ENCODE measurements at regions not wholly inside any gene's neighbourhood (a gene's known extent, or its start where the extent isn't known, plus 50 kb on each side); places are given as distances from the start of the nearest gene placed in this dataset.

DNA sequence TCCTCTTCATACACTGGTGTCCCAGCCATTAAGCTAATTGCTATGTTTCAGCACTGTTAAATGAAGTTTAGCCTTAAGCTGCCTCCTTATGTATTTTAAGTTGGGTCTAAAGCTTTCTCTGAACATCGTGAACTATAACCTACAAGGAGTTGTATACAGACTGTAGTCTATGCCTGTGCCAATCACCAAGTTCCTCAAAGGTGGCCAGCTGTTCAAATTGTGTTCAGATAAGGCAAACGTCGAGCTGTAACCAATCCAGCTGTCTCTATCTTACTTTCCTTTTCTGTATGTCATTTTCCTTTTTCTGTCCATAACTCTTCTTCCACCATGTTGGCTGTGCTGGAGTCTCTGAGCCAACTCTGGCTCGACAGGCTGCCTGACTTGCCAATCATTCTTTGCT lies 199.6 kb downstream of the OGFRL1 start:
- POLR2A ChIA-PET = no interaction called here
- Histone ChIP-seq H3K4me1 (ENCODE audit: control insufficient read depth, insufficient read depth, low read length) (no peaks in the 10 kb centered on the region), H3K27ac (ENCODE audit: extremely low read depth, low read depth, low read length) (no peak overlapping the region), H3K9me3 (ENCODE audit: control insufficient read depth, insufficient read depth, low read depth, low read length) (no peaks in the 10 kb centered on the region), H3K36me3 (ENCODE audit: control insufficient read depth in 2 of 2, insufficient read depth in 1 of 2, low read length in 2 of 2) (no peaks in the 10 kb centered on the region), H3K4me3 (ENCODE audit: low read depth, low read length) (no peak overlapping the region)
- CTCF ChIA-PET = interaction anchor here (0.6 to 1.7 kb wide), 3 partner anchors 22 to 99 kb away, joined by 3 to 5 read pairs (median 3); no protein-coding TSS in a partner anchor
- no peak for TF ChIP-seq GLIS1 (tag by site-specific recombination; IDR thresholded peaks at IDR 0.05)

- CTCF ChIA-PET = no interaction called here
Measured at GRCh38 chr6:71489736-71490135, 201.1 kb downstream of the OGFRL1 start.

More at GRCh38 chr6:71489736-71490135, 201.1 kb downstream of the OGFRL1 start:
- Histone ChIP-seq H3K9me3 (ENCODE audit: control insufficient read depth, insufficient read depth, low read depth, low read length) (no peaks in the 10 kb centered on the region), H3K27ac (ENCODE audit: extremely low read depth, low read depth, low read length) (no peak overlapping the region), H3K36me3 (ENCODE audit: control insufficient read depth in 2 of 2, insufficient read depth in 1 of 2, low read length in 2 of 2) (no peaks in the 10 kb centered on the region), H3K4me3 (ENCODE audit: low read depth, low read length) (no peak overlapping the region), H3K4me1 (ENCODE audit: control insufficient read depth, insufficient read depth, low read length) (no peaks in the 10 kb centered on the region)
- POLR2A ChIA-PET = no interaction called here
- TF ChIP-seq ZNF394 (tag by site-specific recombination; IDR thresholded peaks at IDR 0.05; ENCODE audit: borderline replicate concordance) (no peak), ZNF585B (tag by site-specific recombination; IDR thresholded peaks at IDR 0.05) (no peak), ZNF350 (tag by site-specific recombination; IDR thresholded peaks at IDR 0.05) (no peak), GFI1B (tag by site-specific recombination; IDR thresholded peaks at IDR 0.05) (no peak), ZNF843 (tag by site-specific recombination; IDR thresholded peaks at IDR 0.05) (no peak), ZNF580 (tag by site-specific recombination; IDR thresholded peaks at IDR 0.05) (no peak), MYNN (tag by site-specific recombination; IDR thresholded peaks at IDR 0.05; ENCODE audit: borderline replicate concordance) (no peak), PRDM10 (tag by site-specific recombination; IDR thresholded peaks at IDR 0.05) (no peak), ZNF223 (tag by site-specific recombination; IDR thresholded peaks at IDR 0.05) (no peak), KLF8 (tag by site-specific recombination; IDR thresholded peaks at IDR 0.05) (no peak), ZIC2 (tag by site-specific recombination; IDR thresholded peaks at IDR 0.05) (no peak), GLI2 (tag by site-specific recombination; IDR thresholded peaks at IDR 0.05; ENCODE audit: borderline replicate concordance, low read depth) (no peak), ZNF433 (tag by site-specific recombination; IDR thresholded peaks at IDR 0.05; ENCODE audit: low read depth) (no peak), ZNF362 (tag by site-specific recombination; IDR thresholded peaks at IDR 0.05) (no peak), ZNF354C (tag by site-specific recombination; IDR thresholded peaks at IDR 0.05; ENCODE audit: borderline replicate concordance, low read depth) (no peak)
- TF ChIP-seq, protein P1, sequence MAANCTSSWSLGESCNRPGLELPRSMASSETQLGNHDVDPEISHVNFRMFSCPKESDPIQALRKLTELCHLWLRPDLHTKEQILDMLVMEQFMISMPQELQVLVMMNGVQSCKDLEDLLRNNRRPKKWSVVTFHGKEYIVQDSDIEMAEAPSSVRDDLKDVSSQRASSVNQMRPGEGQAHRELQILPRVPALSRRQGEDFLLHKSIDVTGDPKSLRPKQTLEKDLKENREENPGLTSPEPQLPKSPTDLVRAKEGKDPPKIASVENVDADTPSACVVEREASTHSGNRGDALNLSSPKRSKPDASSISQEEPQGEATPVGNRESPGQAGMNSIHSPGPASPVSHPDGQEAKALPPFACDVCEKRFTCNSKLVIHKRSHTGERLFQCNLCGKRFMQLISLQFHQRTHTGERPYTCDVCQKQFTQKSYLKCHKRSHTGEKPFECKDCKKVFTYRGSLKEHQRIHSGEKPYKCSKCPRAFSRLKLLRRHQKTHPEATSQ (tag by site-specific recombination; IDR thresholded peaks at IDR 0.05) = no peak
